GM23338 (cell line): ENCODE measurements at regions not wholly inside any gene's neighbourhood (a gene's known extent, or its start where the extent isn't known, plus 50 kb on each side); places are given as distances from the start of the nearest gene placed in this dataset.

Experiments
- CREB1 ChIP-seq: fragments of 250-450 bp; sonication (Bioruptor Pico); IDR thresholded peaks from 2 replicates; pipeline ENCODE4 v1.5.0; 2020; ENCODE audit warnings: low read depth, mild to moderate bottlenecking, moderate library complexity
- ETS1 ChIP-seq: IDR thresholded peaks from 2 replicates; pipeline ENCODE4 v1.6.1; 2016; ENCODE audit warnings: antibody characterized with exemption
- EZH2phosphoT487 ChIP-seq: fragments of 200-600 bp; sonication (generic); IDR thresholded peaks from one replicate; pipeline ENCODE4 v1.8.1; 2018; ENCODE audit warnings: antibody characterized with exemption; ENCODE audit not compliant: unreplicated experiment
- JUNB ChIP-seq: IDR thresholded peaks from one replicate; pipeline ENCODE4 v1.6.1; 2016; ENCODE audit warnings: antibody characterized with exemption; ENCODE audit not compliant: unreplicated experiment
- POLR2AphosphoS5 ChIP-seq: IDR thresholded peaks from 2 replicates; pipeline ENCODE4 v1.6.1; 2016; ENCODE audit warnings: antibody characterized with exemption, low read depth
- ZNF114 ChIP-seq: fragments of 250-450 bp; sonication (Bioruptor Pico); IDR thresholded peaks from 2 replicates; pipeline ENCODE4 v1.5.0; 2020; ENCODE audit warnings: mild to moderate bottlenecking, moderate library complexity
- ZNF331 ChIP-seq: fragments of 250-450 bp; sonication (Bioruptor Pico); IDR thresholded peaks from 2 replicates; pipeline ENCODE4 v1.5.0; 2020; ENCODE audit warnings: low read depth, mild to moderate bottlenecking, moderate library complexity
- TF ChIP-seq, protein P1 (sequence below): fragments of 250-450 bp; sonication (Bioruptor Pico); IDR thresholded peaks from 2 replicates; pipeline ENCODE4 v1.5.0; 2020; ENCODE audit warnings: mild to moderate bottlenecking, moderate library complexity
- TF ChIP-seq, protein P2 (sequence below), 2 experiments: fragments of 200-600 bp in 1 of 2; sonication (generic) in 1 of 2; conservative IDR thresholded peaks; 2 replicates each; pipeline versions ENCODE4 v1.5.1 to v1.6.1; 2016 to 2017; ENCODE audit warnings: antibody characterized with exemption in 2 of 2, low read depth in 2 of 2, mild to moderate bottlenecking in 2 of 2, moderate library complexity in 1 of 2

DNA sequence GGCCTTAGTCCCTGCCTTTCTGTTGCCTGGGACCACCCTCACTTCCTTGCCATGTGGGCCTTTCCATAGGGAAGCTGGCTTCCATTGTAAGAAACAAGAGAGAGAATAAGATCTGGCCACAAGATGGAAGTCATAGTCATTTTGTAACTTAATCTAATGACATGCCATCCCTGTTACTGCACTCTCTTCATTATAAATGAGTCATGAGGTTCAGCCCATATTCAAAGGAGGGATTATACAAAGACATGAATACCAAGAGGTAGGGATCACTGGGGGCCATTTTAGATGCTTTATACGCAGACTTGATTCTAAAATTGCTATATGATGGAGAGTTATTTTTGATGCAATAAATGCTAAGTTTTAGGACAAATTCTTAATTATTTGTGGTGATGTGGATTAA lies 75.2 kb upstream of the CELF2 start (continued):
- TF ChIP-seq, protein P1, sequence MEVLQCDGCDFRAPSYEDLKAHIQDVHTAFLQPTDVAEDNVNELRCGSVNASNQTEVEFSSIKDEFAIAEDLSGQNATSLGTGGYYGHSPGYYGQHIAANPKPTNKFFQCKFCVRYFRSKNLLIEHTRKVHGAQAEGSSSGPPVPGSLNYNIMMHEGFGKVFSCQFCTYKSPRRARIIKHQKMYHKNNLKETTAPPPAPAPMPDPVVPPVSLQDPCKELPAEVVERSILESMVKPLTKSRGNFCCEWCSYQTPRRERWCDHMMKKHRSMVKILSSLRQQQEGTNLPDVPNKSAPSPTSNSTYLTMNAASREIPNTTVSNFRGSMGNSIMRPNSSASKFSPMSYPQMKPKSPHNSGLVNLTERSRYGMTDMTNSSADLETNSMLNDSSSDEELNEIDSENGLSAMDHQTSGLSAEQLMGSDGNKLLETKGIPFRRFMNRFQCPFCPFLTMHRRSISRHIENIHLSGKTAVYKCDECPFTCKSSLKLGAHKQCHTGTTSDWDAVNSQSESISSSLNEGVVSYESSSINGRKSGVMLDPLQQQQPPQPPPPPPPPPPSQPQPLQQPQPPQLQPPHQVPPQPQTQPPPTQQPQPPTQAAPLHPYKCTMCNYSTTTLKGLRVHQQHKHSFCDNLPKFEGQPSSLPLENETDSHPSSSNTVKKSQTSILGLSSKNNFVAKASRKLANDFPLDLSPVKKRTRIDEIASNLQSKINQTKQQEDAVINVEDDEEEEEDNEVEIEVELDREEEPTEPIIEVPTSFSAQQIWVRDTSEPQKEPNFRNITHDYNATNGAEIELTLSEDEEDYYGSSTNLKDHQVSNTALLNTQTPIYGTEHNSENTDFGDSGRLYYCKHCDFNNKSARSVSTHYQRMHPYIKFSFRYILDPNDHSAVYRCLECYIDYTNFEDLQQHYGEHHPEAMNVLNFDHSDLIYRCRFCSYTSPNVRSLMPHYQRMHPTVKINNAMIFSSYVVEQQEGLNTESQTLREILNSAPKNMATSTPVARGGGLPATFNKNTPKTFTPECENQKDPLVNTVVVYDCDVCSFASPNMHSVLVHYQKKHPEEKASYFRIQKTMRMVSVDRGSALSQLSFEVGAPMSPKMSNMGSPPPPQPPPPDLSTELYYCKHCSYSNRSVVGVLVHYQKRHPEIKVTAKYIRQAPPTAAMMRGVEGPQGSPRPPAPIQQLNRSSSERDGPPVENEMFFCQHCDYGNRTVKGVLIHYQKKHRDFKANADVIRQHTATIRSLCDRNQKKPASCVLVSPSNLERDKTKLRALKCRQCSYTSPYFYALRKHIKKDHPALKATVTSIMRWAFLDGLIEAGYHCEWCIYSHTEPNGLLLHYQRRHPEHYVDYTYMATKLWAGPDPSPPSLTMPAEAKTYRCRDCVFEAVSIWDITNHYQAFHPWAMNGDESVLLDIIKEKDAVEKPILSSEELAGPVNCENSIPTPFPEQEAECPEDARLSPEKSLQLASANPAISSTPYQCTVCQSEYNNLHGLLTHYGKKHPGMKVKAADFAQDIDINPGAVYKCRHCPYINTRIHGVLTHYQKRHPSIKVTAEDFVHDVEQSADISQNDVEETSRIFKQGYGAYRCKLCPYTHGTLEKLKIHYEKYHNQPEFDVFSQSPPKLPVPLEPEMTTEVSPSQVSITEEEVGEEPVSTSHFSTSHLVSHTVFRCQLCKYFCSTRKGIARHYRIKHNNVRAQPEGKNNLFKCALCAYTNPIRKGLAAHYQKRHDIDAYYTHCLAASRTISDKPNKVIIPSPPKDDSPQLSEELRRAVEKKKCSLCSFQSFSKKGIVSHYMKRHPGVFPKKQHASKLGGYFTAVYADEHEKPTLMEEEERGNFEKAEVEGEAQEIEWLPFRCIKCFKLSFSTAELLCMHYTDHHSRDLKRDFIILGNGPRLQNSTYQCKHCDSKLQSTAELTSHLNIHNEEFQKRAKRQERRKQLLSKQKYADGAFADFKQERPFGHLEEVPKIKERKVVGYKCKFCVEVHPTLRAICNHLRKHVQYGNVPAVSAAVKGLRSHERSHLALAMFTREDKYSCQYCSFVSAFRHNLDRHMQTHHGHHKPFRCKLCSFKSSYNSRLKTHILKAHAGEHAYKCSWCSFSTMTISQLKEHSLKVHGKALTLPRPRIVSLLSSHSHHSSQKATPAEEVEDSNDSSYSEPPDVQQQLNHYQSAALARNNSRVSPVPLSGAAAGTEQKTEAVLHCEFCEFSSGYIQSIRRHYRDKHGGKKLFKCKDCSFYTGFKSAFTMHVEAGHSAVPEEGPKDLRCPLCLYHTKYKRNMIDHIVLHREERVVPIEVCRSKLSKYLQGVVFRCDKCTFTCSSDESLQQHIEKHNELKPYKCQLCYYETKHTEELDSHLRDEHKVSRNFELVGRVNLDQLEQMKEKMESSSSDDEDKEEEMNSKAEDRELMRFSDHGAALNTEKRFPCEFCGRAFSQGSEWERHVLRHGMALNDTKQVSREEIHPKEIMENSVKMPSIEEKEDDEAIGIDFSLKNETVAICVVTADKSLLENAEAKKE (CRISPR knock-in tag): no peak
- TF ChIP-seq JUNB (no peak), CREB1 (CRISPR knock-in tag) (no peak), POLR2AphosphoS5 (no peak), ZNF331 (CRISPR knock-in tag) (no peak), EZH2phosphoT487 (no peak), ZNF114 (CRISPR knock-in tag) (no peak), ETS1 (no peak)
- TF ChIP-seq, protein P2, sequence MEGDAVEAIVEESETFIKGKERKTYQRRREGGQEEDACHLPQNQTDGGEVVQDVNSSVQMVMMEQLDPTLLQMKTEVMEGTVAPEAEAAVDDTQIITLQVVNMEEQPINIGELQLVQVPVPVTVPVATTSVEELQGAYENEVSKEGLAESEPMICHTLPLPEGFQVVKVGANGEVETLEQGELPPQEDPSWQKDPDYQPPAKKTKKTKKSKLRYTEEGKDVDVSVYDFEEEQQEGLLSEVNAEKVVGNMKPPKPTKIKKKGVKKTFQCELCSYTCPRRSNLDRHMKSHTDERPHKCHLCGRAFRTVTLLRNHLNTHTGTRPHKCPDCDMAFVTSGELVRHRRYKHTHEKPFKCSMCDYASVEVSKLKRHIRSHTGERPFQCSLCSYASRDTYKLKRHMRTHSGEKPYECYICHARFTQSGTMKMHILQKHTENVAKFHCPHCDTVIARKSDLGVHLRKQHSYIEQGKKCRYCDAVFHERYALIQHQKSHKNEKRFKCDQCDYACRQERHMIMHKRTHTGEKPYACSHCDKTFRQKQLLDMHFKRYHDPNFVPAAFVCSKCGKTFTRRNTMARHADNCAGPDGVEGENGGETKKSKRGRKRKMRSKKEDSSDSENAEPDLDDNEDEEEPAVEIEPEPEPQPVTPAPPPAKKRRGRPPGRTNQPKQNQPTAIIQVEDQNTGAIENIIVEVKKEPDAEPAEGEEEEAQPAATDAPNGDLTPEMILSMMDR (conservative IDR thresholded peaks at IDR 0.05; ENCODE audit: low read depth in 2 of 2): no peak
